CD4-positive, alpha-beta T cell (primary cell): ENCODE measurements at regions not wholly inside any gene's neighbourhood (a gene's known extent, or its start where the extent isn't known, plus 50 kb on each side); places are given as distances from the start of the nearest gene placed in this dataset.

Experiments
- ATAC-seq: fragments of 200-7000 bp; cut with Tn5 transposase; one replicate; pipeline ENCODE4 v1.10.0; 2022; ENCODE audit warnings: mild to moderate bottlenecking; ENCODE audit not compliant: poor library complexity
- CTCF ChIA-PET: fragments of 350-600 bp; sonication (Branson Sonifier 250); formaldehyde crosslinking; loops from one replicate; lab custom pipeline; 2021; ENCODE audit warnings: antibody characterized with exemption, inconsistent platforms; lab: Charles Lee
- POLR2A ChIA-PET: fragments of 350-600 bp; sonication (Branson Sonifier 250); formaldehyde crosslinking; loops from one replicate; lab custom pipeline; 2021; ENCODE audit warnings: antibody characterized with exemption, inconsistent platforms; lab: Charles Lee
- DNase-seq, 14 experiments: peaks; one replicate each; pipeline ENCODE4 v3.0.0-alpha.2; 2013 to 2020; ENCODE audit warnings: mixed read lengths in 2 of 14
- H3K27ac ChIP-seq, 2 donors: one replicate each; pipeline versions ENCODE4 v1.5.1 to v1.7.0; 2013; ENCODE audit warnings: low read length in 2 of 2, low read depth in 1 of 2, mild to moderate bottlenecking in 1 of 2
- H3K27me3 ChIP-seq, 2 experiments: 1 replicate in 1 of 2; 2 replicates in 1 of 2; pipeline versions ENCODE4 v1.6.1 to v1.7.0; 2013; ENCODE audit warnings: low read length in 2 of 2, control low read depth in 1 of 2, mild to moderate bottlenecking in 1 of 2, moderate library complexity in 1 of 2; ENCODE audit not compliant: insufficient read depth in 2 of 2, control insufficient read depth in 1 of 2
- H3K36me3 ChIP-seq: one replicate; pipeline ENCODE4 v1.6.1; 2013; ENCODE audit warnings: low read length, control low read depth; ENCODE audit not compliant: insufficient read depth
- H3K4me1 ChIP-seq: one replicate; pipeline ENCODE4 v1.6.1; 2013; ENCODE audit warnings: low read length, control low read depth; ENCODE audit not compliant: insufficient read depth
- H3K4me3 ChIP-seq: one replicate; pipeline ENCODE4 v1.5.1; 2013; ENCODE audit warnings: mild to moderate bottlenecking, low read length, moderate library complexity
- H3K9me3 ChIP-seq, 2 experiments: 1 replicate in 1 of 2; 2 replicates in 1 of 2; pipeline versions ENCODE4 v1.6.1 to v1.7.0; 2013; ENCODE audit warnings: low read length in 2 of 2, mild to moderate bottlenecking in 2 of 2, control low read depth in 1 of 2, moderate library complexity in 1 of 2; ENCODE audit not compliant: control insufficient read depth in 1 of 2, insufficient read depth in 1 of 2
- H3K27ac Mint-ChIP-seq: one replicate; pipeline ENCODE4 v1.8.0; 2020; ENCODE audit warnings: mixed read lengths
- H3K27me3 Mint-ChIP-seq: one replicate; pipeline ENCODE4 v1.8.0; 2021; ENCODE audit warnings: mixed read lengths
- H3K36me3 Mint-ChIP-seq: one replicate; pipeline ENCODE4 v1.8.0; 2021; ENCODE audit warnings: low read depth, mixed read lengths
- H3K4me1 Mint-ChIP-seq: one replicate; pipeline ENCODE4 v1.8.0; 2021; ENCODE audit warnings: low read depth, mixed read lengths
- H3K4me3 Mint-ChIP-seq: one replicate; pipeline ENCODE4 v1.8.0; 2020; ENCODE audit warnings: mild to moderate bottlenecking, mixed read lengths
- H3K9me3 Mint-ChIP-seq: one replicate; pipeline ENCODE4 v1.8.0; 2020; ENCODE audit warnings: mixed read lengths
- CTCF ChIP-seq: fragments of 200-600 bp; IDR thresholded peaks from one replicate; pipeline ENCODE4 v1.8.0; 2022; ENCODE audit warnings: antibody characterized with exemption, mild to moderate bottlenecking
- intact Hi-C, 2 experiments: fragments of 100-400 bp; cut with DNase I in 1 of 2; cut with micrococcal nuclease in 1 of 2; formaldehyde crosslinking; loops; one replicate each; pipeline versions ENCODE4 v1.15.1 to v1.9.0; 2023 to 2025; cut with DNase I, micrococcal nuclease

GRCh38 chr13:90438576-90438975, 908.9 kb upstream of the MIR17HG start:
- TF ChIP-seq CTCF, result no peak
- Mint-ChIP-seq H3K9me3 (peaks cover under 1% of the 10 kb centered on the region), H3K27ac (no peak overlapping the region), H3K36me3 (no peaks in the 10 kb centered on the region), H3K27me3 (no peaks in the 10 kb centered on the region), H3K4me3 (no peak overlapping the region), H3K4me1 (no peaks in the 10 kb centered on the region)
- ATAC-seq (no peak), DNase-seq (no peak)
- intact Hi-C loops, result no loop called here
- no peak overlapping the region for H3K27ac ChIP-seq
- H3K4me1 ChIP-seq, result no peaks in the 10 kb centered on the region
- H3K27me3 ChIP-seq, result no peaks in the 10 kb centered on the region
- H3K9me3 ChIP-seq, result peaks cover under 1 to 12% of the 10 kb centered on the region in 2 experiments
- no peaks in the 10 kb centered on the region for H3K36me3 ChIP-seq
- ChIA-PET POLR2A (no interaction called here), CTCF (no interaction called here)
- H3K4me3 ChIP-seq, result no peak overlapping the region

- CTCF ChIA-PET, result no interaction called here
- Histone ChIP-seq H3K9me3 (peaks cover 3 to 6% of the 10 kb centered on the region in 2 experiments), H3K4me1 (no peaks in the 10 kb centered on the region), H3K4me3 (no peak overlapping the region), H3K36me3 (no peaks in the 10 kb centered on the region), H3K27me3 (no peaks in the 10 kb centered on the region), H3K27ac (no peak overlapping the region)
- Mint-ChIP-seq H3K4me3 (no peak overlapping the region), H3K36me3 (no peaks in the 10 kb centered on the region), H3K27ac (no peak overlapping the region), H3K27me3 (no peaks in the 10 kb centered on the region), H3K4me1 (no peaks in the 10 kb centered on the region), H3K9me3 (no peaks in the 10 kb centered on the region)
- no peak for DNase-seq
- no peak for ATAC-seq
- POLR2A ChIA-PET, result no interaction called here
- no peak for TF ChIP-seq CTCF
- intact Hi-C loops, result no loop called here
Measured at GRCh38 chr13:90443268-90443667, 904.2 kb upstream of the MIR17HG start.

- H3K27ac Mint-ChIP-seq, result no peak overlapping the region
- Histone ChIP-seq H3K36me3 (no peaks in the 10 kb centered on the region), H3K4me3 (no peak overlapping the region), H3K9me3 (peaks cover 3 to 6% of the 10 kb centered on the region in 2 experiments), H3K27ac (no peak overlapping the region), H3K27me3 (no peaks in the 10 kb centered on the region), H3K4me1 (no peaks in the 10 kb centered on the region)
- H3K4me3 Mint-ChIP-seq, result no peak overlapping the region
- CTCF ChIA-PET, result no interaction called here
- H3K36me3 Mint-ChIP-seq, result no peaks in the 10 kb centered on the region
- TF ChIP-seq CTCF, result no peak
- no peak for DNase-seq
- intact Hi-C loops, result no loop called here
- POLR2A ChIA-PET, result no interaction called here
- no peaks in the 10 kb centered on the region for H3K4me1 Mint-ChIP-seq
- ATAC-seq, result no peak
- no peaks in the 10 kb centered on the region for H3K9me3 Mint-ChIP-seq
- no peaks in the 10 kb centered on the region for H3K27me3 Mint-ChIP-seq
Measured at GRCh38 chr13:90444232-90444631, 903.3 kb upstream of the MIR17HG start.
